ENCODE measurements at regions not wholly inside any gene's neighbourhood (a gene's known extent, or its start where the extent isn't known, plus 50 kb on each side); places are given as distances from the start of the nearest gene placed in this dataset.

DNA sequence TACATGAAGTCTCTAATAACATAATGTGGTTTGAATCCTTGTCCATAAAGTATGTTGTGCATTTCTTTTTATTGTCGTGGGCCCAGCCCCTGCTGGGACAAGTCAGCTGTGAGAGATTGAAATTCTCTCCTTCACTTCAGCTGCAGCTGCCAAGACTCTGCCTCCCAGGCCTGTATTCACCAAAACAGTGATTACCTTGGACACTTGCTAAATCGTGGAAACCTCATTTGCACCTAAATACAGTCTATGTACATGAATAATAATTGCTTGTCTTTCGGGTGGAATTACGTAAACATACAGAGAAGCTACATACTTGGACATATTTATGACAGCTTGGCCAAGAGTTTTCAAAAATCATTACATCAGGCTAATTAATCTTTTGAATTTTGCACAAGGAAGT, 898.5 kb upstream of the SEMA6A start:
- Mint-ChIP-seq H3K27me3 (ENCODE audit: low read depth) (no peaks in the 10 kb centered on the region), H3K4me1 (peaks cover 3 to 4% of the 10 kb centered on the region in 2 experiments; a peak in 1 of 4 replicates), H3K9me3 (no peaks in the 10 kb centered on the region), H3K4me3 (no peak overlapping the region), H3K36me3 (ENCODE audit: insufficient read depth in 1 of 3, low read depth in 3 of 3) (no peaks in the 10 kb centered on the region), H3K27ac (peak overlapping the region in 2 of 3 experiments; percentile 45 to 89; a peak in 4 of 7 replicates)
- Histone ChIP-seq H2AK5ac (ENCODE audit: insufficient read length, low read length) (no peak overlapping the region), H3T11ph (ENCODE audit: low read length) (no peak overlapping the region), H2BK20ac (ENCODE audit: low read depth, low read length, poor library complexity, severe bottlenecking) (no peak overlapping the region), H3K9me3 (ENCODE audit: control insufficient read depth, low read depth, low read length) (no peaks in the 10 kb centered on the region), H2BK15ac (ENCODE audit: low read depth, low read length) (no peak overlapping the region), H4K91ac (ENCODE audit: insufficient read length, low read depth, low read length) (no peak overlapping the region), H3K79me2 (ENCODE audit: insufficient read depth, low read length) (no peaks in the 10 kb centered on the region), H2AFZ (ENCODE audit: low read length) (no peak overlapping the region), H3K4ac (ENCODE audit: low read depth, low read length) (no peak overlapping the region), H3K27me3 (ENCODE audit: insufficient read depth, low read length) (no peaks in the 10 kb centered on the region), H2BK120ac (ENCODE audit: low read depth, low read length, poor library complexity, severe bottlenecking) (no peak overlapping the region), H3K4me1 (ENCODE audit: insufficient read depth, low read length) (no peaks in the 10 kb centered on the region), H3K79me1 (ENCODE audit: insufficient read depth, low read depth, low read length, poor library complexity, severe bottlenecking) (no peaks in the 10 kb centered on the region), H2BK12ac (ENCODE audit: insufficient read length, low read depth, low read length) (no peak overlapping the region), H3K4me2 (ENCODE audit: insufficient read depth, insufficient read length, low read length) (no peak overlapping the region), H2BK5ac (ENCODE audit: insufficient read length, low read length) (no peak overlapping the region), H3K56ac (ENCODE audit: insufficient read length, low read depth, low read length) (no peak overlapping the region), H3K14ac (ENCODE audit: insufficient read depth, low read length) (no peak overlapping the region), H3K27ac (ENCODE audit: insufficient read length, low read depth, low read length) (no peak overlapping the region), H3K9ac (ENCODE audit: extremely low read depth, insufficient read length, low read length) (no peak overlapping the region), H4K8ac (replicated peaks; ENCODE audit: insufficient read length, low read depth, low read length) (no peak overlapping the region), H3K23me2 (ENCODE audit: insufficient read length, low read depth, low read length, poor library complexity, severe bottlenecking) (no peaks in the 10 kb centered on the region), H3K18ac (ENCODE audit: insufficient read length, low read depth, low read length) (no peak overlapping the region), H4K5ac (ENCODE audit: insufficient read length, low read depth, low read length) (no peak overlapping the region), H4K20me1 (ENCODE audit: control insufficient read depth, insufficient read depth, insufficient read length) (no peaks in the 10 kb centered on the region), H3K23ac (ENCODE audit: insufficient read length, low read depth, low read length) (no peak overlapping the region)
- TF ChIP-seq, protein P1, sequence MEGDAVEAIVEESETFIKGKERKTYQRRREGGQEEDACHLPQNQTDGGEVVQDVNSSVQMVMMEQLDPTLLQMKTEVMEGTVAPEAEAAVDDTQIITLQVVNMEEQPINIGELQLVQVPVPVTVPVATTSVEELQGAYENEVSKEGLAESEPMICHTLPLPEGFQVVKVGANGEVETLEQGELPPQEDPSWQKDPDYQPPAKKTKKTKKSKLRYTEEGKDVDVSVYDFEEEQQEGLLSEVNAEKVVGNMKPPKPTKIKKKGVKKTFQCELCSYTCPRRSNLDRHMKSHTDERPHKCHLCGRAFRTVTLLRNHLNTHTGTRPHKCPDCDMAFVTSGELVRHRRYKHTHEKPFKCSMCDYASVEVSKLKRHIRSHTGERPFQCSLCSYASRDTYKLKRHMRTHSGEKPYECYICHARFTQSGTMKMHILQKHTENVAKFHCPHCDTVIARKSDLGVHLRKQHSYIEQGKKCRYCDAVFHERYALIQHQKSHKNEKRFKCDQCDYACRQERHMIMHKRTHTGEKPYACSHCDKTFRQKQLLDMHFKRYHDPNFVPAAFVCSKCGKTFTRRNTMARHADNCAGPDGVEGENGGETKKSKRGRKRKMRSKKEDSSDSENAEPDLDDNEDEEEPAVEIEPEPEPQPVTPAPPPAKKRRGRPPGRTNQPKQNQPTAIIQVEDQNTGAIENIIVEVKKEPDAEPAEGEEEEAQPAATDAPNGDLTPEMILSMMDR (conservative IDR thresholded peaks at IDR 0.05) = no peak
- no peak for DNase-seq
- no CpG with 5 or more reads among the region's 4 CpGs for WGBS (ENCODE audit: extremely low coverage, insufficient read length, low lambda C conversion rate)
